Uterus (tissue), 3 donors: ENCODE measurements at regions not wholly inside any gene's neighbourhood (a gene's known extent, or its start where the extent isn't known, plus 50 kb on each side); places are given as distances from the start of the nearest gene placed in this dataset.
"Not testable (repeated sequence)": the region's sequence is repeated elsewhere in the genome, so short reads cannot be mapped to it uniquely, and the experiment has no call there.

Experiments used
- DNase-seq, 2 donors: peaks; one replicate each; pipeline ENCODE4 v3.0.0-alpha.2; 2019 to 2020
- H3K27ac ChIP-seq, 2 donors: fragments of 200-600 bp; sonication (generic); 1 replicate in 1 of 2; 2 replicates in 1 of 2; pipeline ENCODE4 v1.5.1; 2016 to 2018
- H3K27me3 ChIP-seq, 2 donors: fragments of 200-600 bp; sonication (generic); one replicate each; pipeline ENCODE4 v1.5.1; 2018 to 2019; ENCODE audit warnings: control low read depth in 1 of 2
- H3K36me3 ChIP-seq, 2 donors: fragments of 200-600 bp; sonication (generic); one replicate each; pipeline ENCODE4 v1.5.1; 2019; ENCODE audit warnings: control low read depth in 1 of 2
- H3K4me1 ChIP-seq, 2 donors: fragments of 200-600 bp; sonication (generic); one replicate each; pipeline ENCODE4 v1.5.1; 2018 to 2019; ENCODE audit warnings: control low read depth in 1 of 2
- H3K4me3 ChIP-seq, 2 donors: fragments of 200-600 bp; sonication (generic); 1 replicate in 1 of 2; 2 replicates in 1 of 2; pipeline ENCODE4 v1.5.1; 2018 to 2019; ENCODE audit warnings: mild to moderate bottlenecking in 1 of 2
- H3K9me3 ChIP-seq, 2 donors: fragments of 200-600 bp; sonication (generic); one replicate each; pipeline ENCODE4 v1.5.1; 2019; ENCODE audit warnings: control low read depth in 1 of 2
- CTCF ChIP-seq, 4 experiments: fragments of 200-600 bp in 2 of 4; fragments of 450-650 bp in 2 of 4; sonication (generic) in 2 of 4; IDR thresholded peaks; one replicate each; pipeline ENCODE4 v1.5.1; 2016 to 2019; ENCODE audit warnings: antibody characterized with exemption in 4 of 4, mild to moderate bottlenecking in 2 of 4, moderate library complexity in 1 of 4
- POLR2A ChIP-seq, 2 donors: fragments of 450-650 bp; IDR thresholded peaks; one replicate each; pipeline ENCODE4 v1.6.1; 2016; ENCODE audit warnings: antibody characterized with exemption in 2 of 2, mild to moderate bottlenecking in 1 of 2, moderate library complexity in 1 of 2
- intact Hi-C: fragments of 100-400 bp; cut with DNase I; formaldehyde crosslinking; loops from one replicate; pipeline ENCODE4 v1.15.1; 2023; ENCODE audit warnings: low total_unique reads
- donor health status: DM: yes; HTN: yes; CAD: no.

- TF ChIP-seq CTCF (IDR thresholded peaks at IDR 0.05) (no peak), POLR2A (IDR thresholded peaks at IDR 0.05) (no peak)
- DNase-seq, result no peak
- no peaks in the 10 kb centered on the region for H3K4me1 ChIP-seq
- intact Hi-C loops, result no loop called here
- no peaks in the 10 kb centered on the region for H3K36me3 ChIP-seq
- H3K27ac ChIP-seq, result no peak overlapping the region
- H3K9me3 ChIP-seq, result no peaks in the 10 kb centered on the region
- no peaks in the 10 kb centered on the region for H3K27me3 ChIP-seq
- H3K4me3 ChIP-seq, result no peak overlapping the region
Measured at GRCh38 chr6:155861821-155862220, 406.2 kb upstream of the NOX3 start.

DNA sequence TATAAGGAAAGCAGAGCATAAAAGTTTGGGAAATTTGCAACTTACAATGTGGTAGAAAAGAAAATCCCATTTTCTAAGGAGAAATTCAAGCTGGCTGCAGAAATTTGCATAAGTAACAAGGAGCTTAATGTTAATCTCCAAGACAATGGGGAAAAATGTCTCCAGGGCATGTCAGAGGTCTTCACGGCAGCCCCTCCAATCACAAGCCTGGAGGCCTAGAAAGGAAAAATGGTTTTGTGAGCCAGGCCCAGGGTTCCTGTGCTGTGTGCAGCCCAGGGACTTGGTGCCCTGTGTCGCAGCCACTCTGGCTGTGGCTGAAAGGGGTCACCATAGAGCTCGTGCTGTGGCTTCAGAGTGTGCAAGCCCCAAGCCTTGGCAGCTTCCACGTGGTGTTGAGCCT, 403.3 kb upstream of the NOX3 start:
- H3K4me1 ChIP-seq, H3K27ac ChIP-seq, H3K36me3 ChIP-seq, H3K27me3 ChIP-seq, DNase-seq, intact Hi-C loops, H3K4me3 ChIP-seq, H3K9me3 ChIP-seq: not testable (repeated sequence)

DNA sequence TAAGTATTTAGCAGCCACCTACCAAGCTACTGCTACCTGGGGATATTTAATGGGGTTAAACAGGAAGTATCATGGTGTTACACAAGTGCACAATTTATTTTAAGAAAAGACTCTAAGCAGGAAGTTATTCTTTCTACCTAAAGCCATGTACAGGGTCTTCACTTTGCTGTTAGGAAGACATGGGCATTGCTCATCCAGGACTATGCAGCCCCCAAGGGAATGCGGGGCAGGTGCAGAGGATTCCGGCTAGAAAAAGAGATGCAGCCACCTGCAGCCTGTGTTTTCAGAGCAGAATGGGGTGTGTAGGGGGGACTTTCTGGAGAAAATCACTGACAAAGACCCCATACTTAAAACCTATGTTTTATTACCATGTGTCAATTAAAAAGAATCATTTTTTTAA, 399.1 kb upstream of the NOX3 start:
- no peak for TF ChIP-seq CTCF (IDR thresholded peaks at IDR 0.05)
- no peak for TF ChIP-seq POLR2A (IDR thresholded peaks at IDR 0.05)
- no peaks in the 10 kb centered on the region for H3K27me3 ChIP-seq
- H3K27ac ChIP-seq, result no peak overlapping the region
- no peaks in the 10 kb centered on the region for H3K4me1 ChIP-seq
- H3K4me3 ChIP-seq, result no peak overlapping the region
- H3K36me3 ChIP-seq, result no peaks in the 10 kb centered on the region
- intact Hi-C loops, result no loop called here
- DNase-seq, result no peak
- H3K9me3 ChIP-seq, result no peaks in the 10 kb centered on the region

DNA sequence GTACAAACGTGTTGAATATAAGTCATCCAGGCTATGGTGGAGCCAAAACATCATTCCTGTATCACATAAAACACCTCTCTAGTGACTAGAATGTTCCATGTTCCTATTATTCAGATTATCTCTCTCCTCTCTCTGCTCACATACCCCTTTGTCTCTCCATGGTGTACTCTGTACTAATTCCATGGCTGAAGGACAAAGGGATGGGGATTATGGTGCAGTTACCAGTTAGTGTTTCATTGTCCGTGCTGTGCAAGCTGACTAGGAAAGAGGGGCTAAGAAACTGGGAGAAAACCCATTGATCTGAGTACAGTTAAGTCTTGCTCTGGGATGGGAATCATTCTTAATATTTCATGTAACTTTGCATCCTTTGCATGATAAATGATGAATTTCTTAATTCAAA, 397.4 kb upstream of the NOX3 start:
- intact Hi-C loops, result no loop called here
- H3K9me3 ChIP-seq, result no peaks in the 10 kb centered on the region
- no peak overlapping the region for H3K4me3 ChIP-seq
- DNase-seq, result no peak
- H3K36me3 ChIP-seq, result no peaks in the 10 kb centered on the region
- H3K27ac ChIP-seq, result no peak overlapping the region
- no peaks in the 10 kb centered on the region for H3K4me1 ChIP-seq
- no peaks in the 10 kb centered on the region for H3K27me3 ChIP-seq
- TF ChIP-seq CTCF (IDR thresholded peaks at IDR 0.05) (no peak), POLR2A (IDR thresholded peaks at IDR 0.05) (no peak)

DNA sequence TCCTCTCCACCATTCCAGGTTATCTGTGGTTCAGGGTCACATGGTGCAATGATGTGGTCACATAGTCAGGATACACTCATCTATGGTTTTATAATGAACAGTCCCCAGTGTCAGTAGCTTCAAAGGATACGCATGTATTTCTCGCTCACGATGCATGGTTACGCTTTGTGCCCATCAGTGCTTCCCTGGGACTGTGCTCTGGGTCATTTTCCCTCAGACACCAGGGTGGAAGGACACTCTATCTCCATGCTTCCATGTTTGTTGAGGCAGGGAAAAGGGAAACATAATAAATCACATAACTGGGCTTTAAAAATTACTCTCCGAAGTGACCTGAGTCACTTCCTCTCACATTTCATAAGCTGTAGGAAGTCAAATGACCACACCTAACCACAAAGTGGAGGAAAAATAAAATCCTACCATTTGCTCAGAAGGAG, 394.8 kb upstream of the NOX3 start:
- no peaks in the 10 kb centered on the region for H3K36me3 ChIP-seq
- no peak for DNase-seq
- no peaks in the 10 kb centered on the region for H3K9me3 ChIP-seq
- intact Hi-C loops, result no loop called here
- no peaks in the 10 kb centered on the region for H3K4me1 ChIP-seq
- TF ChIP-seq POLR2A (IDR thresholded peaks at IDR 0.05), result no peak
- TF ChIP-seq CTCF (IDR thresholded peaks at IDR 0.05), result no peak
- no peaks in the 10 kb centered on the region for H3K27me3 ChIP-seq
- H3K4me3 ChIP-seq, result no peak overlapping the region
- no peak overlapping the region for H3K27ac ChIP-seq

DNA sequence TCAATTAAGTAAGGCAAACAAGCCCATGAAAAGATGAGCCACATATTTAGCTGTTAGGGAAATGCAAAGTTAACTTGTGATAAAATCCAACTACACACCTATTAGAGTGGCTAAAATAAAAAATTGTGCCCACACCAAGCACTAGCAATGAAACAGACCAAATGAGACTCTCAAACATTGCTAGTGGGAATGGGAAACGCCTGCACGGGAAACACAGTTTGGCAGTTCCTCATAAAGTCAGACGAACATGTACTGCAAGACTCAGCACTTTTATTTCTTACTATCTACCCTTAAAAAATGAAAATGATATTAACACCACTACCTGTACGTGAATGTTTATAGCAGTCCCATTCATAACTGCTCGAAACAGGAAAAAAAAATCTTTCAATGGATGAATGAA, 392.1 kb upstream of the NOX3 start:
- no peaks in the 10 kb centered on the region for H3K4me1 ChIP-seq
- no peak for TF ChIP-seq POLR2A (IDR thresholded peaks at IDR 0.05)
- H3K27me3 ChIP-seq, result no peaks in the 10 kb centered on the region
- no peaks in the 10 kb centered on the region for H3K36me3 ChIP-seq
- H3K4me3 ChIP-seq, result no peak overlapping the region
- no peak for DNase-seq
- intact Hi-C loops, result no loop called here
- H3K9me3 ChIP-seq, result no peaks in the 10 kb centered on the region
- H3K27ac ChIP-seq, result no peak overlapping the region
